ENCODE measurements at regions not wholly inside any gene's neighbourhood (a gene's known extent, or its start where the extent isn't known, plus 50 kb on each side); places are given as distances from the start of the nearest gene placed in this dataset.

- TF ChIP-seq POLR2A (IDR thresholded peaks at IDR 0.05): no peak
- no peak for TF ChIP-seq CTCF (IDR thresholded peaks at IDR 0.05)
Measured at GRCh38 chr10:3568983-3569382, 216.0 kb downstream of the KLF6 start.

All from vagina (tissue), 2 donors.